IMR-90 (cell line): ENCODE measurements at regions not wholly inside any gene's neighbourhood (a gene's known extent, or its start where the extent isn't known, plus 50 kb on each side); places are given as distances from the start of the nearest gene placed in this dataset.

Experiments
- CEBPB ChIP-seq: IDR thresholded peaks from 2 replicates; pipeline ENCODE4 v1.6.1; 2012; ENCODE audit warnings: low read depth, low read length, improper control_type of control experiment
- POLR2A ChIP-seq: IDR thresholded peaks from 2 replicates; pipeline ENCODE4 v1.6.1; 2012; ENCODE audit warnings: mild to moderate bottlenecking, low read depth, low read length
- RAD21 ChIP-seq: IDR thresholded peaks from 2 replicates; pipeline ENCODE4 v1.6.1; 2012; ENCODE audit warnings: low read length, improper control_type of control experiment
- RCOR1 ChIP-seq: IDR thresholded peaks from 2 replicates; pipeline ENCODE4 v1.6.1; 2012; ENCODE audit warnings: mild to moderate bottlenecking, low read length, improper control_type of control experiment; ENCODE audit not compliant: insufficient replicate concordance
- RFX5 ChIP-seq: IDR thresholded peaks from 2 replicates; pipeline ENCODE4 v1.8.0; 2012; ENCODE audit warnings: low read depth, mild to moderate bottlenecking, low read length, moderate library complexity
- SMC3 ChIP-seq: fragments of 150-350 bp; IDR thresholded peaks from 2 replicates; pipeline ENCODE4 v1.6.1; 2016; ENCODE audit warnings: low read depth, mild to moderate bottlenecking, antibody characterized with exemption, low read length, moderate library complexity
- TF ChIP-seq, protein P1 (sequence below): conservative IDR thresholded peaks from 2 replicates; pipeline ENCODE4 v1.5.1; 2012; ENCODE audit warnings: mild to moderate bottlenecking, low read depth, low read length, improper control_type of control experiment

DNA sequence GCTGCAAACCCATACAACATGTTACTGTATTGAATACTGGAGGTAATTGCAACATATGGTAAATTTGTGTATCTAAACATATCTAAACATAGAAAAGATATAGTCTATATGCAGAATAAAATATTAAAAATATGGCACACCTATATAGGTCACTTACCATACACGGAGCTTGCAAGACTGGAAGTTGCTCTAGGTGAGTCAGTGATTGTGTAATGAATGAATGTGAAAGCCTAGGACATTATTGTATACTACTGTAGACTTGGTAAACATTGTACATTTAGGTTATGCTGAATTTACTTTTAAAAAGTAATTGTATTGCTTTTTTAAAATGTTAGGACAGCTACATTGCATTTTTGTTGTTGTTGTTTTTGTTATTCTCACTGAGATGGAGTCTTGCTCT, 968.8 kb downstream of the TLE1 start:
- TF ChIP-seq, protein P1, sequence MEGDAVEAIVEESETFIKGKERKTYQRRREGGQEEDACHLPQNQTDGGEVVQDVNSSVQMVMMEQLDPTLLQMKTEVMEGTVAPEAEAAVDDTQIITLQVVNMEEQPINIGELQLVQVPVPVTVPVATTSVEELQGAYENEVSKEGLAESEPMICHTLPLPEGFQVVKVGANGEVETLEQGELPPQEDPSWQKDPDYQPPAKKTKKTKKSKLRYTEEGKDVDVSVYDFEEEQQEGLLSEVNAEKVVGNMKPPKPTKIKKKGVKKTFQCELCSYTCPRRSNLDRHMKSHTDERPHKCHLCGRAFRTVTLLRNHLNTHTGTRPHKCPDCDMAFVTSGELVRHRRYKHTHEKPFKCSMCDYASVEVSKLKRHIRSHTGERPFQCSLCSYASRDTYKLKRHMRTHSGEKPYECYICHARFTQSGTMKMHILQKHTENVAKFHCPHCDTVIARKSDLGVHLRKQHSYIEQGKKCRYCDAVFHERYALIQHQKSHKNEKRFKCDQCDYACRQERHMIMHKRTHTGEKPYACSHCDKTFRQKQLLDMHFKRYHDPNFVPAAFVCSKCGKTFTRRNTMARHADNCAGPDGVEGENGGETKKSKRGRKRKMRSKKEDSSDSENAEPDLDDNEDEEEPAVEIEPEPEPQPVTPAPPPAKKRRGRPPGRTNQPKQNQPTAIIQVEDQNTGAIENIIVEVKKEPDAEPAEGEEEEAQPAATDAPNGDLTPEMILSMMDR, result no peak
- TF ChIP-seq POLR2A, result no peak
- no peak for TF ChIP-seq RCOR1
- TF ChIP-seq SMC3, result no peak
- no peak for TF ChIP-seq CEBPB
- TF ChIP-seq RFX5, result no peak
- TF ChIP-seq RAD21, result no peak
